HG02973 (cell line): ENCODE measurements at regions not wholly inside any gene's neighbourhood (a gene's known extent, or its start where the extent isn't known, plus 50 kb on each side); places are given as distances from the start of the nearest gene placed in this dataset.
"Not testable (repeated sequence)": the region's sequence is repeated elsewhere in the genome, so short reads cannot be mapped to it uniquely, and the experiment has no call there.

Experiments
- ATAC-seq: cut with Tn5 transposase; IDR thresholded peaks from one replicate; pipeline ENCODE4 v1.9.1; 2021; ENCODE audit warnings: moderate library complexity; ENCODE audit not compliant: unreplicated experiment

- ATAC-seq, result no peak
Measured at GRCh38 chr1:214859647-214860046, 222.9 kb upstream of the KCNK2 start.

GRCh38 chr1:214861615-214862014 lies 220.9 kb upstream of the KCNK2 start:
- ATAC-seq, result no peak

- no peak for ATAC-seq
Measured at GRCh38 chr1:214862421-214862820, 220.1 kb upstream of the KCNK2 start.

GRCh38 chr1:214864896-214865688 lies 217.4 kb upstream of the KCNK2 start:
- ATAC-seq, result no peak

GRCh38 chr1:214870426-214870825 lies 212.1 kb upstream of the KCNK2 start:
- not testable (repeated sequence) for ATAC-seq

GRCh38 chr1:214880956-214881355 lies 201.6 kb upstream of the KCNK2 start:
- no peak for ATAC-seq

GRCh38 chr1:214882616-214883015 lies 199.9 kb upstream of the KCNK2 start:
- no peak for ATAC-seq

- ATAC-seq, result no peak
Measured at GRCh38 chr1:214895011-214895600, 187.4 kb upstream of the KCNK2 start.

- no peak for ATAC-seq
Measured at GRCh38 chr1:214896921-214897320, 185.6 kb upstream of the KCNK2 start.

- ATAC-seq, result no peak
Measured at GRCh38 chr1:214897581-214897980, 185.0 kb upstream of the KCNK2 start.

GRCh38 chr1:214898161-214898560 lies 184.4 kb upstream of the KCNK2 start:
- ATAC-seq, result no peak

- ATAC-seq, result no peak
Measured at GRCh38 chr1:214898718-214899117, 183.8 kb upstream of the KCNK2 start.

- ATAC-seq, result no peak
Measured at GRCh38 chr1:214899908-214900460, 182.6 kb upstream of the KCNK2 start.

GRCh38 chr1:214900590-214900989 lies 181.9 kb upstream of the KCNK2 start:
- ATAC-seq, result no peak

GRCh38 chr1:214901718-214902117 lies 180.8 kb upstream of the KCNK2 start:
- ATAC-seq, result no peak

- ATAC-seq, result no peak
Measured at GRCh38 chr1:214902636-214903320, 179.8 kb upstream of the KCNK2 start.

- ATAC-seq, result no peak
Measured at GRCh38 chr1:214912127-214912526, 170.4 kb upstream of the KCNK2 start.

- no peak for ATAC-seq
Measured at GRCh38 chr1:214913966-214914365, 168.6 kb upstream of the KCNK2 start.

GRCh38 chr1:214917081-214917635 lies 165.4 kb upstream of the KCNK2 start:
- ATAC-seq, result no peak

- ATAC-seq, result no peak
Measured at GRCh38 chr1:214918745-214919144, 163.8 kb upstream of the KCNK2 start.

- ATAC-seq, result no peak
Measured at GRCh38 chr1:214920337-214920736, 162.2 kb upstream of the KCNK2 start.
